ENCODE measurements at regions not wholly inside any gene's neighbourhood (a gene's known extent, or its start where the extent isn't known, plus 50 kb on each side); places are given as distances from the start of the nearest gene placed in this dataset.

GRCh38 chr22:27406389-27406861 lies 395.1 kb downstream of the MN1 start:
- no peak for DNase-seq

DNA sequence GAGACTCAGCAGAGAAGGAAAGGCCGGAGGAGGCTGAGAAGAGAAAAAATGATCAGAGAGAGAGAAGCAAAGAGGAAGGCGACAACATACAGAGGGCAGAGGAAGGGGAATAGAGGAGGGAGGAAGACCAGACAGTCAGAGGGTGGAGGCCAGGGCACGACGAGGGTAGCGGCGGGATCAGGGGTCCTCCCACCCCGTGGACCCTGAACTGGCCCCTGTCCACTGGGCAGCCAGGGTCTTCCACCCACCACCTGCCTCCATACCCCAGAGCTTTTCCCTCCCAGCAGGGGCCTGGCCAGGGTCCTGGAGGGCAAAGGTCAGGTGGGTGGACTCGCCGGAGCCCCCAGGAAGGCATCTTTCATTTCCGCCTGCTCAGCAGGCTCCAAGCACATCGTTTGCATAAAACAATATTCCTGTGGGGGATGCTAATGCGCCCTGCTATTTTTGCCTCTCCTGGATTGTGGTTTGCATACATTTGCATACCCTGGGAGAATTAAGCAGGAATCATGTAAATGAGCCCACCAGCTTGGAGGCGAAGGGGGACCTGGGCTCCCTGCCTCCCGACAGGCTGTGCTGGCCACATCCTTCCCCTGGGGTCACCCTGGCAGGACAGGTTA lies 394.1 kb downstream of the MN1 start:
- DNase-seq = no peak

GRCh38 chr22:27408068-27408467 lies 393.5 kb downstream of the MN1 start:
- no peak for DNase-seq

- DNase-seq = no peak
These were observed 392.3 kb downstream of the MN1 start for GRCh38 chr22:27409299-27409698.

DNA sequence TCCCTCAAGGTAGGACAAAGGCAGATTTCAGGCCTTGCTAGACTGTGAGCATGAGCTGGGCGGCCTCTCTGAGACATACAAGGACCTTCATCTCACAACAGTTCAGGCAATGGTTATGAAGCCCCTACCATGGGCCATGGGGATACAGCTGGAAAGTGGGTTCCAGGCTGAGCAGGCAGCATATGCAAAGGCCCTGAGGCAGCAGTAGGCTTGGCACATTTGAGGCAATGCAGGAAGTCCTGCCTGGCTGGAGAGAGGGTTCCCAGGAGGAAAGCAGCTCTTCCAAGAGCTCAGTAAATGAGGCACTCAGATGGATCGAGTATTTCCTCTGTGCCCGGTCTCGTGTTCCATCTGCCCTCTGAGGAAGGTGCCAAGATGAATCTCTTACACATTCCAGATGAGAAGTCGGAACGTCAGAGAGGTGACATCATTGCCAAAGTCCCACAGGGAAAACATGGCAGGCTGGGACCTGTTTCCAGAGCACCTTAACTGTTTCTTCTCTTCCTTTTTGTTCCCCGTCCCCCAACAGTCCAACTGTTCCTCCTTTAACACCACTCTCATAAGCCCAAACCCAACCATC lies 388.6 kb downstream of the MN1 start:
- no peak for DNase-seq

DNA sequence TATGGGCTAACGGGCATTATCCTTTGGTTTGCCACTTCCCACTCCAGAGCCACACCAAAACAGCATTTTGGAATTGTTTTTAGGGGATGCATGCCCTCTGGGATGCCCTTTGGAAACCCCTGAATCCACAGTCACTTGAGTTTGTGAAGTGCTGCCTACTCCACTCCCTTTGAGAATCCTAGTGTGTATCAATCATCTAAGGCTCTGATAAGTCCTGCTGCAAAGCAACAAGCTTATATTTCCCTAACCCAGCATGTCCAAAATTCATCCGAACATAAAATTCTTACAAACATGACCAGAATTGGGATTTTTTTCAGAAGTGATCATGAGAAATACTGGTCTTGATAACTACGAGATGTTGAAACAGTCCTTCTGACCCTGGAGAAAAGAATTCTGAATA lies 387.9 kb downstream of the MN1 start:
- no peak for DNase-seq

DNA sequence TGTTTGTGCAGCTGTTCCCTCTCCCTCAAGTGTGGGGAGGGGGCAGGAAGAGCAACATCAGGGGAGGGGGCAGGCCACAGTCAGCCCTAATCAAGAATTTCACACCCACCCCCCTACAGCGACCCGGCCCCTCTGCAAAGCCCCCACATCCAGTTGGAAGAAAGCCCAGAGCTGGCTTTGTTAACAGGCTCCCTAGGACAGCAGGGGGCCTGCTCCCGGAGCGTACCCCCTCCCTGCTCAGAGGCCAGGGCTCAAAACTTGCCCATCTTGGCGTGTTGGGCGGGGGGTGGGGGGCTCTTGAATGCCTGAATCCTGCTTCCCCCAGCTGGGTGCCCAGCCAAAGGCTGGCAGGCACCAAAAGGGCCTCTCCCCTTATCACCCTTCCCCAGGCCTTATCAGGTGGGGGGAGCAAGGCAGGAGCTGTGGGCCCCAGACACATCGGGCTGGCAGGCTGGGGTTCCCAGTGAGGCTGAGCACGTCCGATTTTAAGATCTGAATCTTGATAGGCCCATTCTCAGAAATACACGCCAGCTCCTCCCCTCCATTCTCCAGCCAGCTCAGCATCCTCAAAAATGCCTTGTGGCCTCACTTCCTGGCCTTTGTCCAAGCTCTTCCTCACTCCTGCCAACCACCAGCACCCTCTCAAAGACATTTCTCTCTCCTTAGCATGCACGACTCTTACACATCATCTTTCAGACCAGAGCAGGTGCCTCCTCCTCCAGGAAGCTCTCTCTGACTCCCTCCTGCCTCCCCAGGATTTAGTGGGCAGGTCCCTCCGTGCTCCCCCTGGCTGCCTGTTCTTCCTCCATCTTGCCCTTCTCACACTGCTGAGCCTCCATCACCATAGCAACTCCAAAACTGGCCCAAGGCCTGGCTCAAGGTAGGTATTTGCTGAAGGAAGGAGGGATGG lies 384.8 kb downstream of the MN1 start:
- no peak for DNase-seq

GRCh38 chr22:27417421-27417814 lies 384.1 kb downstream of the MN1 start:
- DNase-seq = no peak

DNA sequence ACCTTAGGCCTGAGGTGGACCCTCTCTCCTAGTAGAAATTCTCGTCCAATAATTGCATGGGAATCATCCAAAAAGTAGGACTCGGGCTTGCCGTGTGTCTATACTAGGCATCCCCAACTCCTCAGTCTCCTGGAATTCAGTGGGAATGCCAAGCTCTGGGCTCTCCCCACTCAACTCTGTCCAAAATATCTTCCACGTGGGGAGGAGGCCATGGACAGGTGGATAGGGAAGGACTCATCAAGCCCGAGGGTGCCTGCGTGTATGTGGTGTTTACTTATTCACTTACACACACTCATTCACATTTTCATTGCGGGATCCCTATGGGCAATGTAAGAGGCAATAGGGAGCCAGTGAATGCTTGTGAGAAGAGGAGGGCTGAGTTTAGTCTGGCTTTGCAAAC lies 383.3 kb downstream of the MN1 start:
- no peak for DNase-seq

DNA sequence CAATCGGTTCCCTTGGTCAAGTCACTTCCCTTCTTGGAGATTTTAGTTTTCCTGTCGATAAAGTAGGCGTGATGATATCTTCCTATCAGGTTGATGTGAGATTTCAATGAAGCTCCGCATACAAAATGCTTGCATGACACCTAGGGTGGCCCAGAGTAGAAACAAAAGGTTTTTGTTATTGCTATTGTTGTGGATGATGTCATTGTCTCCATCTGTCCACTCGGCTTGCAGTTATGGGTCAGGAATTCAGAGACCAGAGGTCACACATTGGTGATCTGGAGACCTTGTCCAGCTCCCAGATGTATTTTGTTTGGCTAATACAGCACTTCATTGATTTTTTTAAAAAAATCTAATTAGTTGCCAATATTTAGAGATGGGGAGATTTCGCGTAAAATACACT lies 382.1 kb downstream of the MN1 start:
- no peak for DNase-seq

GRCh38 chr22:27420195-27420816 lies 381.2 kb downstream of the MN1 start:
- DNase-seq = no peak

- DNase-seq = no peak
These were observed 380.7 kb downstream of the MN1 start for GRCh38 chr22:27420817-27421361.

GRCh38 chr22:27422442-27422841 lies 379.1 kb downstream of the MN1 start:
- DNase-seq = no peak

DNA sequence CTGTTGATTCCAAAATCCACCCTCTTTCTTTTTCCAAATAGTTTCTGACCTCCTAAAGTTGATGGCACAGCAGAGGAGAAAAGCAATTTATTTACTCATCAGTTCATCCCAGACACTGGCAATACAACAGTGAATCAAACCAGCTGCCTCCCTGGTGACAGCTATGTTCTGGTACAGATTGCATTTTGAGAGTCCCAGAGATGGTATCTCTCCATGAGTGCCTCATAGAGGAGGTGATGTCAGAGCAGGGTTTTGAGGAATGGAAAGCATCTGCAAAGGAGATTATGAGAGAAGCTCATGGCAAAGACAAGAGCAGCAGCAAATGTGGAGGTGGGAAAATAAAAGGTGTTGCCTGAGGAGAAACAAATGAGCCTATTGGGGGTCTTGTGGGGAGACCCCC lies 377.2 kb downstream of the MN1 start:
- DNase-seq = no peak

DNA sequence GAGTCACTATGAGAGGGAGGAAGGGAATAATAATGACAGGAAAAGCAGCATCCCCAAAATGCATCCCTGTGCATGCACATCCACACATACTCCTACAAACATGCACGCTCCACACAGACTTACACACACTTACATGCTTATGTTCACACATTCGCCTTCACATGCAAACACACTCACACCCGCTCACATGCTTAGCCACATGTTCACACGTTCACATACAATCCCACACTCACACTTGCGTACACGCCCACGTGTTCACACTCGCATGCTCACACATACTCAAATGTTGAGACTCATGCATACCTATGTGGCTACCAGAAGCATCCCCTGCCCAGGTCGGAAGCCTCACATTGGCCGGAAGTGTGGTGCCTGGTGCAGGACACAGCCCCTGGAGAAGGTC lies 372.1 kb downstream of the MN1 start:
- DNase-seq = no peak

DNA sequence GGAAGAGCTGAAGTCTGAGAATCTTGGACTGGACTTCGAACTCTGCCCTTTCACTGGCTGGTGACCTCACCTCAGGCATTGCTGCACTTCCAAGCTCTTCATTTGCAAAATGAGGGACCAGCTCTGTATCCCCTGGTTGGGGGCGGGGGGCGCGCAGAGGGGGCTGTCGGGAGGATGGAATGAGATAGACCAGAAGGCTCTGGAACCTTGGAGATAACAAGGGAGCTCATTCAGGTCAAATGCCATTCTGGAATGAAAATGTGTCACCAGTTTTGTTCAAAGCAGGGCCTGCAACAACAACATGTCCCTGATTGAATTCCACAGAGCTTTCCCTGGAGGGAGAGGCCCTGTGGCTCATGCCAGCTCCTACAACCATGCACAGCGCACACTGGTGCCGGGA lies 370.5 kb downstream of the MN1 start:
- no peak for DNase-seq

DNA sequence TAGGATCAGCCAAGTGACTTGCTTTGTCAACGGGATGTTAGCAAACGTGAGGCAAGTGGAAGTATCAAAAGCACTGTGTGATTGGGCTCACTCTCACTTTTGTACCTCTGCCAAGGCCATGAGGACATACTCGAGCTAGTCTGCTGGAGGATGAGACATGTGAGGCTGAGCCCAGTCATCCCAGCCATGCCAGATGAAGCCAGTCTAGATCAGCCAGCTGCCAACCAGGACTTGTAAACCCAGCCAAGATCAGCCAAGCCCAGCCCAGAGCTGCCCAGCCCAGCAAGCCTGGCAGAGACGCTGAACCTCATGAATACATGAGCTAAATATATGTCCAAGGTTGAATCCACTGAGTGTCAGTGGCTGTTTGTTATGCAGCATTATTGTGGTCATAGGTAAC lies 369.7 kb downstream of the MN1 start:
- no peak for DNase-seq

DNA sequence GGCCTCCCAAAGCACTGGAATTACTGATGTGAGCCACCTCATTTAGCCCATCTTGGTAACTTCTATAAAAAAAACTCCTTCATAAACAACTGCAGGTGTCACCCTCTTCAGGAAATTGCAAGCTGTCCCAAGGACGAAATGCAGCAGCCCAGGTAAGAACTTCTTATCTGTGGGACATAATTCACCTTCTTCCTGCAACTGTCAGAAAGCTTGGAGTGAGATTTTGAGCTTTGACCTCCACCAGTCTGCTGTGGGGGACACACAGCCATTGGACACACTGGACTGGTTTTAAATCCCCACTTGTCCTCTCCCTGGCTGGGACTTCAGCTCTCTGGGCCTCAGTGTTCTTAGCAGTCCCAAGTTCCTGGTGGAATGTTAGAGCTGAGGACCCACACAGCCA lies 368.5 kb downstream of the MN1 start:
- DNase-seq = no peak

GRCh38 chr22:27433585-27434190 lies 367.9 kb downstream of the MN1 start:
- no peak for DNase-seq

- DNase-seq = no peak
These were observed 366.7 kb downstream of the MN1 start for GRCh38 chr22:27434898-27435297.

- DNase-seq = no peak
These were observed 365.5 kb downstream of the MN1 start for GRCh38 chr22:27435844-27436576.

DNA sequence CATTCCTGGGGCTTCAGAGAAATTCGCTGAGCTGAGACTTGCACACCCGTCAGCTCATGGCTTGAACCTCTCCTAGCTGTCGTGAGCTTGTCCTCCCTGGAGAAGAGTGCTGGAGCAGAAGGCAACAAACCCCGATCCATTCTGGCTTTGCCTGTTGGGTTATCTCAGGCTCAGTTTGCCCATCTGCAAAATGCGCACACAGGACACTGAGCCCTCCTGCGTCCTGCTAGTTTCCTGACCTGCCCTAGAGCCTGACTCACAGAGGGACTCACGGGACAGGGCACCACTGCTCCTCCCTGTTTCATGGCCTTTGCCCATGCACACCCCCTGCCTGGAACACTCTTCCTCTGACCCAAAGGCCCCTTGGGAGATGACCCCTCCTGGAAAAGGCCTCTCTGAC lies 365.0 kb downstream of the MN1 start:
- DNase-seq = no peak

Measured in activated effector memory CD4-positive, alpha-beta T cell treated with anti-CD3 and anti-CD28 coated beads, Interleukin-2, amount 50 U/mL, for 16 hours (primary cell).